SH-SY5Y (cell line): ENCODE measurements at regions not wholly inside any gene's neighbourhood (a gene's known extent, or its start where the extent isn't known, plus 50 kb on each side); places are given as distances from the start of the nearest gene placed in this dataset.

Experiments used
- GATA2 ChIP-seq: IDR thresholded peaks from 2 replicates; pipeline ENCODE4 v1.6.1; 2011; ENCODE audit warnings: mild to moderate bottlenecking, low read depth, low read length
- GATA3 ChIP-seq: IDR thresholded peaks from 2 replicates; pipeline ENCODE4 v1.6.1; 2011; ENCODE audit warnings: low read depth, mild to moderate bottlenecking, low read length, moderate library complexity

DNA sequence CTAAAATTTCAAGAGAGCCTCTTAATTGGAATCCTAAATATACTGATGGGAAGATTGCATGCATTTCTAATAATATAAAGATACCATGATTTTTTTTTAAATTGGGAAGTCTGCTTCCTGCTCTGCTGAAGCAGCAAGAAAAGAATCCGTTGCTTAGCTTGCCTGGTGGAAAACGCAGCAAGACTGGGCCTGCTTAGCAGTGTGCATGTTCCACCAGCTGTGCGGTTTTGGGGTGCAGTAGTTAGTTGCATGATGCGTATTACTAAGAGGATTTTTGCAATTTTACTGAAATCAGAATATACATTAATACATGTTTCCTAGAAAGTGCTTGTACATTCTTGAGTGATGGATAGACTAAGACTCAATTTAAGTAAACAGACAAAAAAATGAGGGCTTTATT is 319.9 kb downstream of the CMPK2 start:
- TF ChIP-seq GATA3 (no peak), GATA2 (no peak)
